GM19240 (cell line): ENCODE measurements at regions not wholly inside any gene's neighbourhood (a gene's known extent, or its start where the extent isn't known, plus 50 kb on each side); places are given as distances from the start of the nearest gene placed in this dataset.
"Not testable (repeated sequence)": the region's sequence is repeated elsewhere in the genome, so short reads cannot be mapped to it uniquely, and the experiment has no call there.

Experiments used
- DNase-seq: peaks from one replicate; pipeline ENCODE4 v3.0.0; 2011; ENCODE audit warnings: low spot score; ENCODE audit not compliant: insufficient read length

GRCh38 chr20:48384147-48384818 lies 443.5 kb downstream of the PREX1 start:
- no peak for DNase-seq

- DNase-seq = no peak
These were observed 444.5 kb downstream of the PREX1 start for GRCh38 chr20:48383252-48383651.

- DNase-seq = no peak
These were observed 445.5 kb downstream of the PREX1 start for GRCh38 chr20:48382304-48382703.

- DNase-seq = no peak
These were observed 446.3 kb downstream of the PREX1 start for GRCh38 chr20:48381353-48382120.

GRCh38 chr20:48380661-48381060 lies 447.1 kb downstream of the PREX1 start:
- no peak for DNase-seq

- DNase-seq = no peak
These were observed 448.7 kb downstream of the PREX1 start for GRCh38 chr20:48378976-48379675.

- no peak for DNase-seq
These were observed 449.9 kb downstream of the PREX1 start for GRCh38 chr20:48377940-48378339.

- DNase-seq = no peak
These were observed 452.0 kb downstream of the PREX1 start for GRCh38 chr20:48375804-48376203.

GRCh38 chr20:48374991-48375595 lies 452.7 kb downstream of the PREX1 start:
- no peak for DNase-seq

GRCh38 chr20:48374031-48374907 lies 453.5 kb downstream of the PREX1 start:
- not testable (repeated sequence) for DNase-seq

GRCh38 chr20:48373555-48373934 lies 454.3 kb downstream of the PREX1 start:
- DNase-seq = no peak

- not testable (repeated sequence) for DNase-seq
These were observed 454.8 kb downstream of the PREX1 start for GRCh38 chr20:48372851-48373554.

GRCh38 chr20:48371211-48371610 lies 456.6 kb downstream of the PREX1 start:
- DNase-seq = no peak

- DNase-seq = not testable (repeated sequence)
These were observed 459.2 kb downstream of the PREX1 start for GRCh38 chr20:48368580-48369021.

- not testable (repeated sequence) for DNase-seq
These were observed 460.0 kb downstream of the PREX1 start for GRCh38 chr20:48367541-48368358.

- no peak for DNase-seq
These were observed 461.6 kb downstream of the PREX1 start for GRCh38 chr20:48366230-48366629.

GRCh38 chr20:48364688-48365421 lies 462.9 kb downstream of the PREX1 start:
- DNase-seq = no peak

GRCh38 chr20:48364055-48364454 lies 463.7 kb downstream of the PREX1 start:
- DNase-seq = no peak
